ENCODE measurements at regions not wholly inside any gene's neighbourhood (a gene's known extent, or its start where the extent isn't known, plus 50 kb on each side); places are given as distances from the start of the nearest gene placed in this dataset.

- H3K36me3 Mint-ChIP-seq (ENCODE audit: low read depth): no peaks in the 10 kb centered on the region
- DNase-seq (ENCODE audit: low spot score): no peak
- peaks cover 4% of the 10 kb centered on the region for H3K4me1 Mint-ChIP-seq (ENCODE audit: low read depth)
- no peak overlapping the region for H3K4me3 Mint-ChIP-seq (ENCODE audit: unreplicated experiment)
- H3K27ac Mint-ChIP-seq (ENCODE audit: unreplicated experiment): no peak overlapping the region
- no peaks in the 10 kb centered on the region for H3K27me3 Mint-ChIP-seq (ENCODE audit: low read depth)
- TF ChIP-seq CTCF (IDR thresholded peaks at IDR 0.05): no peak
- H3K9me3 Mint-ChIP-seq (ENCODE audit: low read depth): peaks cover 3% of the 10 kb centered on the region
Measured at GRCh38 chr4:13977746-13978145, 350.2 kb upstream of the BOD1L1 start.

GRCh38 chr4:13980317-13981310 lies 353.1 kb upstream of the BOD1L1 start:
- no peak overlapping the region for H3K4me3 Mint-ChIP-seq (ENCODE audit: unreplicated experiment)
- H3K36me3 Mint-ChIP-seq (ENCODE audit: low read depth): no peaks in the 10 kb centered on the region
- H3K27ac Mint-ChIP-seq (ENCODE audit: unreplicated experiment): no peak overlapping the region
- H3K9me3 Mint-ChIP-seq (ENCODE audit: low read depth): peaks cover 3% of the 10 kb centered on the region
- TF ChIP-seq CTCF (IDR thresholded peaks at IDR 0.05): no peak
- H3K27me3 Mint-ChIP-seq (ENCODE audit: low read depth): no peaks in the 10 kb centered on the region
- no peak for DNase-seq (ENCODE audit: low spot score)
- H3K4me1 Mint-ChIP-seq (ENCODE audit: low read depth): peaks cover 18% of the 10 kb centered on the region

- no peak overlapping the region for H3K27ac Mint-ChIP-seq (ENCODE audit: unreplicated experiment)
- H3K4me3 Mint-ChIP-seq (ENCODE audit: unreplicated experiment): no peak overlapping the region
- H3K9me3 Mint-ChIP-seq (ENCODE audit: low read depth): peaks cover 3% of the 10 kb centered on the region
- H3K4me1 Mint-ChIP-seq (ENCODE audit: low read depth): peaks cover 27% of the 10 kb centered on the region
- no peak for DNase-seq (ENCODE audit: low spot score)
- H3K36me3 Mint-ChIP-seq (ENCODE audit: low read depth): no peaks in the 10 kb centered on the region
- no peak for TF ChIP-seq CTCF (IDR thresholded peaks at IDR 0.05)
- no peaks in the 10 kb centered on the region for H3K27me3 Mint-ChIP-seq (ENCODE audit: low read depth)
Measured at GRCh38 chr4:13981499-13981898, 354.0 kb upstream of the BOD1L1 start.

- no peaks in the 10 kb centered on the region for H3K27me3 Mint-ChIP-seq (ENCODE audit: low read depth)
- no peak for DNase-seq (ENCODE audit: low spot score)
- no peaks in the 10 kb centered on the region for H3K36me3 Mint-ChIP-seq (ENCODE audit: low read depth)
- peaks cover 32% of the 10 kb centered on the region for H3K4me1 Mint-ChIP-seq (ENCODE audit: low read depth)
- no peak overlapping the region for H3K27ac Mint-ChIP-seq (ENCODE audit: unreplicated experiment)
- H3K9me3 Mint-ChIP-seq (ENCODE audit: low read depth): no peaks in the 10 kb centered on the region
- H3K4me3 Mint-ChIP-seq (ENCODE audit: unreplicated experiment): no peak overlapping the region
- no peak for TF ChIP-seq CTCF (IDR thresholded peaks at IDR 0.05)
Measured at GRCh38 chr4:13982010-13982409, 354.5 kb upstream of the BOD1L1 start.

GRCh38 chr4:13983189-13983790 lies 355.8 kb upstream of the BOD1L1 start:
- Mint-ChIP-seq H3K4me3 (ENCODE audit: unreplicated experiment) (no peak overlapping the region), H3K9me3 (ENCODE audit: low read depth) (no peaks in the 10 kb centered on the region), H3K36me3 (ENCODE audit: low read depth) (no peaks in the 10 kb centered on the region), H3K4me1 (ENCODE audit: low read depth) (peaks cover 42% of the 10 kb centered on the region), H3K27me3 (ENCODE audit: low read depth) (no peaks in the 10 kb centered on the region), H3K27ac (ENCODE audit: unreplicated experiment) (no peak overlapping the region)
- DNase-seq (ENCODE audit: low spot score): no peak
- TF ChIP-seq CTCF (IDR thresholded peaks at IDR 0.05): no peak

Measured in chondrocyte (in vitro differentiated cells).